ENCODE measurements at regions not wholly inside any gene's neighbourhood (a gene's known extent, or its start where the extent isn't known, plus 50 kb on each side); places are given as distances from the start of the nearest gene placed in this dataset.
"Not testable (repeated sequence)": the region's sequence is repeated elsewhere in the genome, so short reads cannot be mapped to it uniquely, and the experiment has no call there.

GRCh38 chr16:22694887-22695382 lies 119.0 kb upstream of the HS3ST2 start:
- Mint-ChIP-seq H3K27ac (ENCODE audit: unreplicated experiment) (no peak overlapping the region), H3K36me3 (ENCODE audit: insufficient read depth, unreplicated experiment) (no peaks in the 10 kb centered on the region), H3K4me3 (ENCODE audit: unreplicated experiment) (no peak overlapping the region), H3K9me3 (ENCODE audit: unreplicated experiment) (no peaks in the 10 kb centered on the region), H3K27me3 (ENCODE audit: insufficient read depth, unreplicated experiment) (peaks cover 4% of the 10 kb centered on the region), H3K4me1 (ENCODE audit: low read depth, unreplicated experiment) (no peaks in the 10 kb centered on the region)
- Histone ChIP-seq H3K9me3 (0 out of 2 replicates have a peak, but pooled peaks cover under 1% of the 10 kb centered on the region), H3K4me3 (ENCODE audit: low read depth, low read length) (no peak overlapping the region), H3K27me3 (replicated peaks; ENCODE audit: control insufficient read depth, insufficient read depth, low read length) (no peaks in the 10 kb centered on the region), H3K36me3 (ENCODE audit: control insufficient read depth, insufficient read depth, low read length) (no peaks in the 10 kb centered on the region), H3K4me1 (no peaks in the 10 kb centered on the region)
- TF ChIP-seq CTCF (IDR thresholded peaks at IDR 0.05; ENCODE audit: insufficient read depth in 1 of 2, low read depth in 1 of 2, low read length in 1 of 2, severe bottlenecking in 1 of 2, unreplicated experiment in 1 of 2), result no peak
- intact Hi-C loops (cut with micrococcal nuclease; ENCODE audit: unreplicated experiment), result no loop called here
- no peak for DNase-seq
- CTCF ChIA-PET, result interaction anchor here (0.6 kb wide), 1 partner anchor 25 kb away, joined by 3 read pairs; no protein-coding TSS in a partner anchor
- BruUV-seq (replicated peaks), result no TSS peak
- POLR2A ChIA-PET, result no interaction called here

GRCh38 chr16:22695773-22696172 lies 118.2 kb upstream of the HS3ST2 start:
- BruUV-seq (replicated peaks), result not testable (repeated sequence)

GRCh38 chr16:22699356-22699755 lies 114.6 kb upstream of the HS3ST2 start:
- Histone ChIP-seq H3K4me3 (ENCODE audit: low read depth, low read length) (no peak overlapping the region), H3K9me3 (no peaks in the 10 kb centered on the region), H3K4me1 (no peaks in the 10 kb centered on the region), H3K36me3 (ENCODE audit: control insufficient read depth, insufficient read depth, low read length) (no peaks in the 10 kb centered on the region), H3K27me3 (replicated peaks; ENCODE audit: control insufficient read depth, insufficient read depth, low read length) (no peaks in the 10 kb centered on the region)
- no TSS peak for BruUV-seq (replicated peaks)
- H3K4me1 Mint-ChIP-seq (ENCODE audit: low read depth, unreplicated experiment), result no peaks in the 10 kb centered on the region
- intact Hi-C loops (cut with micrococcal nuclease; ENCODE audit: unreplicated experiment), result no loop called here
- no peak for TF ChIP-seq CTCF (IDR thresholded peaks at IDR 0.05; ENCODE audit: insufficient read depth in 1 of 2, low read depth in 1 of 2, low read length in 1 of 2, severe bottlenecking in 1 of 2, unreplicated experiment in 1 of 2)
- DNase-seq, result no peak
- ChIA-PET POLR2A (no interaction called here), CTCF (no interaction called here)
- no peak overlapping the region for H3K27ac Mint-ChIP-seq (ENCODE audit: unreplicated experiment)
- H3K9me3 Mint-ChIP-seq (ENCODE audit: unreplicated experiment), result no peaks in the 10 kb centered on the region
- no peaks in the 10 kb centered on the region for H3K36me3 Mint-ChIP-seq (ENCODE audit: insufficient read depth, unreplicated experiment)
- peaks cover 17% of the 10 kb centered on the region for H3K27me3 Mint-ChIP-seq (ENCODE audit: insufficient read depth, unreplicated experiment)
- H3K4me3 Mint-ChIP-seq (ENCODE audit: unreplicated experiment), result no peak overlapping the region

More at GRCh38 chr16:22695773-22696172, 118.2 kb upstream of the HS3ST2 start:
- H3K4me1 Mint-ChIP-seq (ENCODE audit: low read depth, unreplicated experiment); H3K36me3 Mint-ChIP-seq (ENCODE audit: insufficient read depth, unreplicated experiment); H3K9me3 Mint-ChIP-seq (ENCODE audit: unreplicated experiment); H3K4me3 ChIP-seq (ENCODE audit: low read depth, low read length); H3K4me3 Mint-ChIP-seq (ENCODE audit: unreplicated experiment); POLR2A ChIA-PET; H3K36me3 ChIP-seq (ENCODE audit: control insufficient read depth, insufficient read depth, low read length); H3K9me3 ChIP-seq; CTCF ChIA-PET; H3K27me3 Mint-ChIP-seq (ENCODE audit: insufficient read depth, unreplicated experiment); intact Hi-C loops (cut with micrococcal nuclease; ENCODE audit: unreplicated experiment); H3K4me1 ChIP-seq; DNase-seq; H3K27me3 ChIP-seq (replicated peaks; ENCODE audit: control insufficient read depth, insufficient read depth, low read length); H3K27ac Mint-ChIP-seq (ENCODE audit: unreplicated experiment): not testable (repeated sequence)

GRCh38 chr16:22705799-22706198 lies 108.2 kb upstream of the HS3ST2 start:
- H3K36me3 ChIP-seq (ENCODE audit: control insufficient read depth, insufficient read depth, low read length), result no peaks in the 10 kb centered on the region
- intact Hi-C loops (cut with micrococcal nuclease; ENCODE audit: unreplicated experiment), result no loop called here
- H3K27me3 Mint-ChIP-seq (ENCODE audit: insufficient read depth, unreplicated experiment), result peaks cover 22% of the 10 kb centered on the region
- POLR2A ChIA-PET, result no interaction called here
- CTCF ChIA-PET, result no interaction called here
- H3K9me3 ChIP-seq, result no peaks in the 10 kb centered on the region
- no peak overlapping the region for H3K27ac Mint-ChIP-seq (ENCODE audit: unreplicated experiment)
- TF ChIP-seq CTCF (IDR thresholded peaks at IDR 0.05; ENCODE audit: insufficient read depth in 1 of 2, low read depth in 1 of 2, low read length in 1 of 2, severe bottlenecking in 1 of 2, unreplicated experiment in 1 of 2), result no peak
- BruUV-seq (replicated peaks), result no TSS peak
- H3K4me3 ChIP-seq (ENCODE audit: low read depth, low read length), result no peak overlapping the region
- no peaks in the 10 kb centered on the region for H3K4me1 ChIP-seq
- H3K9me3 Mint-ChIP-seq (ENCODE audit: unreplicated experiment), result peaks cover 6% of the 10 kb centered on the region
- no peaks in the 10 kb centered on the region for H3K4me1 Mint-ChIP-seq (ENCODE audit: low read depth, unreplicated experiment)
- H3K27me3 ChIP-seq (replicated peaks; ENCODE audit: control insufficient read depth, insufficient read depth, low read length), result no peaks in the 10 kb centered on the region
- H3K36me3 Mint-ChIP-seq (ENCODE audit: insufficient read depth, unreplicated experiment), result no peaks in the 10 kb centered on the region
- no peak for DNase-seq
- no peak overlapping the region for H3K4me3 Mint-ChIP-seq (ENCODE audit: unreplicated experiment)

Measured in Caco-2 (cell line).